Keratinocyte (primary cell): ENCODE measurements at regions not wholly inside any gene's neighbourhood (a gene's known extent, or its start where the extent isn't known, plus 50 kb on each side); places are given as distances from the start of the nearest gene placed in this dataset.

Source experiments
- DNase-seq: peaks from one replicate; pipeline ENCODE4 v3.0.0-alpha.2; 2011; ENCODE audit warnings: low read depth, missing footprints, low spot score
- FAIRE-seq: peaks from 2 replicates; lab custom pipeline; 2011; peaks lifted over from hg19 to GRCh38; lab: Jason Lieb, UNC
- H2AFZ ChIP-seq: 2 replicates; pipeline ENCODE4 v1.6.0; 2012; ENCODE audit warnings: low read length, control low read depth, inconsistent platforms; ENCODE audit not compliant: control insufficient read depth
- H3K27ac ChIP-seq: 2 replicates; pipeline ENCODE4 v1.5.1; 2011; ENCODE audit warnings: low read length; ENCODE audit not compliant: control insufficient read depth, insufficient read depth
- H3K27me3 ChIP-seq: 3 replicates; pipeline ENCODE4 v1.6.0; 2011; ENCODE audit warnings: low read length; ENCODE audit not compliant: control insufficient read depth, insufficient read depth; ENCODE audit errors: extremely low read depth
- H3K36me3 ChIP-seq, 2 experiments: 2 replicates in 1 of 2; 3 replicates in 1 of 2; pipeline ENCODE4 v1.5.1; 2011; ENCODE audit warnings: low read length in 2 of 2, mild to moderate bottlenecking in 1 of 2; ENCODE audit not compliant: control insufficient read depth in 2 of 2, insufficient read depth in 2 of 2; ENCODE audit errors: extremely low read depth in 1 of 2
- H3K4me1 ChIP-seq: 3 replicates; pipeline ENCODE4 v1.5.1; 2011; ENCODE audit warnings: low read length; ENCODE audit not compliant: control insufficient read depth, insufficient read depth; ENCODE audit errors: extremely low read depth
- H3K4me2 ChIP-seq: 3 replicates; pipeline ENCODE4 v1.6.0; 2011; ENCODE audit warnings: low read depth, low read length; ENCODE audit not compliant: control insufficient read depth, insufficient read depth; ENCODE audit errors: extremely low read depth
- H3K4me3 ChIP-seq, 3 experiments: fragments of 200-600 bp in 1 of 3; sonication (generic) in 1 of 3; 2 replicates in 2 of 3; 3 replicates in 1 of 3; pipeline ENCODE4 v1.5.1; 2011 to 2016; ENCODE audit warnings: low read length in 3 of 3, mild to moderate bottlenecking in 3 of 3, control low read depth in 2 of 3, inconsistent platforms in 1 of 3, low read depth in 1 of 3, mixed read lengths in 1 of 3, mixed run types in 1 of 3, moderate library complexity in 1 of 3; ENCODE audit not compliant: control insufficient read depth in 2 of 3, insufficient read depth in 2 of 3; ENCODE audit errors: extremely low read depth in 1 of 3
- H3K79me2 ChIP-seq: 2 replicates; pipeline ENCODE4 v1.6.0; 2012; ENCODE audit warnings: low read length; ENCODE audit not compliant: control insufficient read depth, insufficient read depth
- H3K9ac ChIP-seq: 3 replicates; pipeline ENCODE4 v1.6.0; 2011; ENCODE audit warnings: low read length; ENCODE audit not compliant: control insufficient read depth, insufficient read depth; ENCODE audit errors: extremely low read depth
- H3K9me1 ChIP-seq: 3 replicates; pipeline ENCODE4 v1.6.0; 2011; ENCODE audit warnings: low read length; ENCODE audit not compliant: control insufficient read depth, insufficient read depth; ENCODE audit errors: extremely low read depth
- H3K9me3 ChIP-seq: 2 replicates; pipeline ENCODE4 v1.5.1; 2012; ENCODE audit warnings: low read depth, low read length; ENCODE audit not compliant: control insufficient read depth
- H4K20me1 ChIP-seq: 3 replicates; pipeline ENCODE4 v1.6.0; 2011; ENCODE audit warnings: low read length; ENCODE audit not compliant: control insufficient read depth, insufficient read depth; ENCODE audit errors: extremely low read depth
- CTCF ChIP-seq, 3 experiments: IDR thresholded peaks in 1 of 3; conservative IDR thresholded peaks in 1 of 3; optimal IDR thresholded peaks in 1 of 3; 2 replicates in 2 of 3; 3 replicates in 1 of 3; pipeline versions ENCODE3 to v1.5.1; 2011; ENCODE audit warnings: low read length in 3 of 3, mild to moderate bottlenecking in 3 of 3, moderate library complexity in 2 of 3, control low read depth in 1 of 3, inconsistent platforms in 1 of 3; ENCODE audit not compliant: insufficient read depth in 2 of 3; ENCODE audit errors: extremely low read depth in 1 of 3
- EZH2 ChIP-seq: IDR thresholded peaks from one replicate; pipeline ENCODE4 v1.6.1; 2012; ENCODE audit warnings: inconsistent platforms, mild to moderate bottlenecking, low read length, moderate library complexity
- dilution Hi-C: fragments of 300-500 bp; cut with MboI; formaldehyde crosslinking; loops from one replicate; pipeline ENCODE4 v1.7.0; 2020; ENCODE audit warnings: low sequenced_read_pairs; ENCODE audit not compliant: extremely low pct_ligation_motif_present

- no peak overlapping the region for H3K9ac ChIP-seq
- DNase-seq (no peak), FAIRE-seq (no peak)
- H2AFZ ChIP-seq: no peak overlapping the region
- H3K27me3 ChIP-seq: no peaks in the 10 kb centered on the region
- no peaks in the 10 kb centered on the region for H3K9me1 ChIP-seq
- no peak overlapping the region for H3K4me2 ChIP-seq
- dilution Hi-C loops: no loop called here
- no peaks in the 10 kb centered on the region for H3K9me3 ChIP-seq
- H3K4me1 ChIP-seq: no peaks in the 10 kb centered on the region
- H3K36me3 ChIP-seq: no peaks in the 10 kb centered on the region
- TF ChIP-seq EZH2: no peak
- TF ChIP-seq CTCF (optimal IDR thresholded peaks at IDR 0.05 in 1 of 3, IDR thresholded peaks at IDR 0.05 in 1 of 3, conservative IDR thresholded peaks at IDR 0.05 in 1 of 3; ENCODE audit: extremely low read depth in 1 of 3, insufficient read depth in 2 of 3, low read length in 3 of 3): no peak
- H3K79me2 ChIP-seq: no peaks in the 10 kb centered on the region
- no peaks in the 10 kb centered on the region for H4K20me1 ChIP-seq
- H3K27ac ChIP-seq: no peak overlapping the region
- no peak overlapping the region for H3K4me3 ChIP-seq
These were observed 714.7 kb downstream of the NCAM2 start for GRCh38 chr21:21712748-21713520.

- Histone ChIP-seq H3K36me3 (no peaks in the 10 kb centered on the region), H3K9ac (no peak overlapping the region), H3K9me1 (no peaks in the 10 kb centered on the region), H3K9me3 (no peaks in the 10 kb centered on the region), H2AFZ (no peak overlapping the region), H3K27ac (no peak overlapping the region), H4K20me1 (no peaks in the 10 kb centered on the region), H3K79me2 (no peaks in the 10 kb centered on the region), H3K27me3 (no peaks in the 10 kb centered on the region), H3K4me1 (no peaks in the 10 kb centered on the region), H3K4me2 (no peak overlapping the region), H3K4me3 (no peak overlapping the region)
- dilution Hi-C loops: no loop called here
- no peak for TF ChIP-seq CTCF (optimal IDR thresholded peaks at IDR 0.05 in 1 of 3, IDR thresholded peaks at IDR 0.05 in 1 of 3, conservative IDR thresholded peaks at IDR 0.05 in 1 of 3; ENCODE audit: extremely low read depth in 1 of 3, insufficient read depth in 2 of 3, low read length in 3 of 3)
- TF ChIP-seq EZH2: no peak
- FAIRE-seq: no peak
- no peak for DNase-seq
These were observed 715.5 kb downstream of the NCAM2 start for GRCh38 chr21:21713651-21714180.
